Lower leg skin (tissue), 3 donors: ENCODE measurements at regions not wholly inside any gene's neighbourhood (a gene's known extent, or its start where the extent isn't known, plus 50 kb on each side); places are given as distances from the start of the nearest gene placed in this dataset.

Source experiments
- CTCF ChIP-seq, 3 donors: fragments of 450-650 bp; IDR thresholded peaks; one replicate each; pipeline ENCODE4 v1.5.1; 2016; ENCODE audit warnings: antibody characterized with exemption in 3 of 3, mild to moderate bottlenecking in 3 of 3, moderate library complexity in 2 of 3
- POLR2A ChIP-seq, 2 donors: fragments of 450-650 bp; IDR thresholded peaks; one replicate each; pipeline ENCODE4 v1.6.1; 2016 to 2017; ENCODE audit warnings: antibody characterized with exemption in 2 of 2, mild to moderate bottlenecking in 1 of 2, moderate library complexity in 1 of 2

GRCh38 chr1:199767700-199768099 lies 259.8 kb upstream of the NR5A2 start:
- no peak for TF ChIP-seq CTCF (IDR thresholded peaks at IDR 0.05)
- TF ChIP-seq POLR2A (IDR thresholded peaks at IDR 0.05), result no peak
